ENCODE measurements at regions not wholly inside any gene's neighbourhood (a gene's known extent, or its start where the extent isn't known, plus 50 kb on each side); places are given as distances from the start of the nearest gene placed in this dataset.

DNA sequence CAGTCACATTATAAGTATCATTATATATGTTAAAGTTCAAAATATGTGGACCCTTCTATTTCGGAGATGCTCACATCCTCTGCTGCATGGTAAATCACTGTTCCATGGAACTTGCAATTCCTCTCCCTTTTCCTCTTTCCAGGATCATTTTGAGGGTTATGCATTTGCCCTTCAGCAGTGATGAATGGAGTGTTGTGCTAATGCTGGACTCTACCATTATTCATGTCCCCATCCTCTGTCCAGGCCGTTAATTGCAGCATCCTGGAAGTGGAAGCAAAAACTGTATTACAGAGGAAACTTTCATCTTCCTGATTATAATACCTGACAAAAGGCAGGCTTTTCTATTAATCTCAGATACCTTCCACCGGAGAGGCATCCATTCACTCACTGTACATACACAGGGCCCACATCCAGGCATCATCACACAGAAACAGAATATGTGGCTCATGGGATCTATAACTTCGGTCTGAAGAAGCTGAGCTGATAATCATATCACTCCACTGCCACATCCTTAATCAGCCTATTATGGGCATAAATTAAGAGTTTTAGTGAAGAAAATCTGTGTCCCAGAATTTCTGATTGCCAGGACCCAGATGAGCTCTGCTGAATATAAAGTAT lies 65.0 kb upstream of the ACO1 start:
- Histone ChIP-seq H3K27ac (ENCODE audit: low read depth, low read length) (no peak overlapping the region), H3K79me2 (ENCODE audit: control insufficient read depth in 1 of 2, insufficient read depth in 2 of 2, low read length in 2 of 2) (no peaks in the 10 kb centered on the region), H3K4me1 (replicated peaks in 1 of 4; ENCODE audit: control insufficient read depth in 3 of 4, insufficient read depth in 4 of 4, low read length in 3 of 4) (peaks cover 0 to 3% (median 0%) of the 10 kb centered on the region in 4 experiments; a peak in 1 of 7 replicates), H4K8ac (ENCODE audit: extremely low read depth, insufficient read depth, low read length) (no peak overlapping the region), H2BK15ac (ENCODE audit: low read length) (no peak overlapping the region), H4K5ac (ENCODE audit: insufficient read length, low read depth, low read length) (no peak overlapping the region), H3K9me3 (ENCODE audit: insufficient read depth in 2 of 2, low read depth in 1 of 2, low read length in 1 of 2) (peaks cover 0 to 4% of the 10 kb centered on the region in 2 experiments; a peak in 1 of 4 replicates), H3K23me2 (ENCODE audit: low read depth, low read length) (no peaks in the 10 kb centered on the region), H2BK120ac (replicated peaks; ENCODE audit: low read depth, low read length) (no peak overlapping the region), H3K36me3 (ENCODE audit: control insufficient read depth in 2 of 4, insufficient read depth in 4 of 4, low read length in 3 of 4) (no peaks in the 10 kb centered on the region), H3K18ac (ENCODE audit: extremely low read depth, low read length) (no peak overlapping the region), H2AK5ac (ENCODE audit: low read depth, low read length) (no peak overlapping the region), H3K4me2 (ENCODE audit: insufficient read depth in 1 of 2, low read depth in 2 of 2, low read length in 2 of 2) (no peak overlapping the region), H2BK5ac (ENCODE audit: low read depth, low read length) (no peak overlapping the region), H4K20me1 (replicated peaks in 1 of 2; ENCODE audit: control insufficient read depth in 1 of 2, insufficient read depth in 2 of 2, low read length in 2 of 2) (no peaks in the 10 kb centered on the region), H3K9ac (replicated peaks in 1 of 4; ENCODE audit: extremely low read depth in 1 of 4, low read depth in 3 of 4, low read length in 3 of 4) (no peak overlapping the region), H2BK12ac (ENCODE audit: low read depth, low read length) (no peak overlapping the region), H3K79me1 (ENCODE audit: low read depth, low read length) (no peaks in the 10 kb centered on the region), H2BK20ac (ENCODE audit: low read length) (no peak overlapping the region), H2AFZ (ENCODE audit: low read length) (no peak overlapping the region), H3K23ac (ENCODE audit: insufficient read length) (no peak overlapping the region), H3K14ac (ENCODE audit: insufficient read length) (no peak overlapping the region), H3K56ac (replicated peaks; ENCODE audit: insufficient read length, low read depth, low read length) (no peak overlapping the region), H3K27me3 (replicated peaks in 1 of 4; ENCODE audit: control insufficient read depth in 3 of 4, extremely low read depth in 1 of 4, insufficient read depth in 3 of 4, low read length in 3 of 4) (no peaks in the 10 kb centered on the region), H3K4ac (replicated peaks; ENCODE audit: insufficient read length, low read depth, low read length) (no peak overlapping the region), H3K4me3 (ENCODE audit: extremely low read depth in 1 of 4, insufficient read depth in 2 of 4, low read depth in 3 of 4, low read length in 4 of 4) (no peak overlapping the region), H4K91ac (replicated peaks; ENCODE audit: insufficient read length, low read length) (no peak overlapping the region)
- DNase-seq (ENCODE audit: low read depth in 1 of 2, low spot score in 2 of 2), result no peak
- ChIA-PET CTCF (ENCODE audit: partially characterized antibody) (interaction anchor here (0.9 to 1.1 kb wide), 4 partner anchors 9 to 59 kb away, joined by 3 read pairs; no protein-coding TSS in a partner anchor), POLR2A (ENCODE audit: partially characterized antibody) (interaction anchor here (1.2 kb wide), 1 partner anchor 13 kb away, joined by 5 read pairs; no protein-coding TSS in a partner anchor)
- no peak for FAIRE-seq
- WGBS, 2 experiments (ENCODE audit: extremely low coverage in 1 of 2, insufficient coverage in 1 of 2, insufficient read length in 1 of 2, insufficient replicate concordance in 2 of 2, low coverage in 1 of 2, low lambda C conversion rate in 2 of 2, missing lambda C conversion rate in 1 of 2), result 92% methylated on average over 4 of the region's 4 CpGs; no CpG with 5 or more reads in 1 of the 2 experiments
- TF ChIP-seq JUN (IDR thresholded peaks at IDR 0.05; ENCODE audit: low read depth, low read length) (no peak), HDAC6 (IDR thresholded peaks at IDR 0.05; ENCODE audit: low read depth, low read length) (no peak), FOSL1 (IDR thresholded peaks at IDR 0.05; ENCODE audit: insufficient read depth, low read depth, low read length) (no peak), POU5F1 (IDR thresholded peaks at IDR 0.05; ENCODE audit: low read depth, low read length) (no peak), ASH2L (IDR thresholded peaks at IDR 0.05; ENCODE audit: low read length) (no peak), CHD2 (IDR thresholded peaks at IDR 0.05; ENCODE audit: low read length) (no peak), TAF7 (optimal IDR thresholded peaks at IDR 0.05; ENCODE audit: borderline replicate concordance, low read depth, low read length) (no peak), RNF2 (IDR thresholded peaks at IDR 0.05; ENCODE audit: borderline replicate concordance, low read depth, low read length, missing control alignments, poor library complexity, severe bottlenecking) (no peak), JUND (IDR thresholded peaks at IDR 0.05; ENCODE audit: low read length) (no peak), PHF8 (conservative IDR thresholded peaks at IDR 0.05; ENCODE audit: low read depth, low read length) (no peak), TBP (IDR thresholded peaks at IDR 0.05; ENCODE audit: low read depth, low read length) (no peak), RAD21 (IDR thresholded peaks at IDR 0.05 in 1 of 2, conservative IDR thresholded peaks at IDR 0.05 in 1 of 2; ENCODE audit: low read depth in 2 of 2, low read length in 2 of 2) (no peak), EGR1 (IDR thresholded peaks at IDR 0.05; ENCODE audit: borderline replicate concordance, low read depth, low read length) (no peak), TAF1 (IDR thresholded peaks at IDR 0.05; ENCODE audit: low read depth, low read length) (no peak)
